HL-60 (cell line): ENCODE measurements at regions not wholly inside any gene's neighbourhood (a gene's known extent, or its start where the extent isn't known, plus 50 kb on each side); places are given as distances from the start of the nearest gene placed in this dataset.
"Not testable (repeated sequence)": the region's sequence is repeated elsewhere in the genome, so short reads cannot be mapped to it uniquely, and the experiment has no call there.

Experiments
- DNase-seq, 2 experiments: peaks; one replicate each; pipeline ENCODE4 v3.0.0-alpha.2; 2010 to 2020; ENCODE audit warnings: low read depth in 1 of 2, low spot score in 1 of 2
- H3K27ac ChIP-seq: fragments of 250-450 bp; sonication (Bioruptor Pico); replicated peaks from 2 replicates; pipeline ENCODE4 v1.5.1; 2020; ENCODE audit warnings: mild to moderate bottlenecking, moderate library complexity
- H3K27me3 ChIP-seq: fragments of 250-450 bp; sonication (Bioruptor Pico); 2 replicates; pipeline ENCODE4 v1.5.1; 2021; ENCODE audit warnings: mild to moderate bottlenecking, moderate library complexity; ENCODE audit not compliant: insufficient read depth, poor library complexity, severe bottlenecking
- H3K4me3 ChIP-seq: replicated peaks from 2 replicates; pipeline ENCODE4 v1.5.1; 2011; ENCODE audit warnings: mild to moderate bottlenecking, control low read depth, low read length; ENCODE audit not compliant: insufficient read depth
- CTCF ChIP-seq: IDR thresholded peaks from one replicate; pipeline ENCODE4 v1.5.1; 2011; ENCODE audit warnings: low read length, control low read depth, inconsistent platforms; ENCODE audit not compliant: insufficient read depth
- GABPA ChIP-seq: IDR thresholded peaks from 2 replicates; pipeline ENCODE4 v1.6.1; 2012; ENCODE audit warnings: low read depth
- POLR2AphosphoS5 ChIP-seq: IDR thresholded peaks from 2 replicates; pipeline ENCODE4 v1.6.1; 2012; ENCODE audit warnings: low read depth
- REST ChIP-seq: IDR thresholded peaks from 2 replicates; pipeline ENCODE4 v1.6.1; 2012; ENCODE audit warnings: low read depth; ENCODE audit not compliant: insufficient replicate concordance
- SPI1 ChIP-seq: IDR thresholded peaks from 2 replicates; pipeline ENCODE4 v1.6.1; 2012; ENCODE audit warnings: low read depth, mild to moderate bottlenecking, borderline replicate concordance

GRCh38 chr7:136446751-136447150 lies 421.7 kb upstream of the CHRM2 start:
- no peak overlapping the region for H3K4me3 ChIP-seq
- TF ChIP-seq REST, result no peak
- no peak for TF ChIP-seq CTCF
- no peak for TF ChIP-seq GABPA
- TF ChIP-seq POLR2AphosphoS5, result no peak
- TF ChIP-seq SPI1, result no peak
- H3K27me3 ChIP-seq, result no peaks in the 10 kb centered on the region
- H3K27ac ChIP-seq, result no peak overlapping the region
- no peak for DNase-seq

GRCh38 chr7:136441835-136442234 lies 426.6 kb upstream of the CHRM2 start:
- no peak for TF ChIP-seq POLR2AphosphoS5
- TF ChIP-seq SPI1, result no peak
- no peak for TF ChIP-seq CTCF
- no peak overlapping the region for H3K27ac ChIP-seq
- no peak for DNase-seq
- no peaks in the 10 kb centered on the region for H3K27me3 ChIP-seq
- H3K4me3 ChIP-seq, result no peak overlapping the region

- not testable (repeated sequence) for H3K27me3 ChIP-seq, H3K4me3 ChIP-seq, H3K27ac ChIP-seq, DNase-seq
These were observed 436.7 kb upstream of the CHRM2 start for GRCh38 chr7:136431736-136432135.

GRCh38 chr7:136424058-136424457 lies 444.4 kb upstream of the CHRM2 start:
- H3K27me3 ChIP-seq, result no peaks in the 10 kb centered on the region
- no peak for DNase-seq

GRCh38 chr7:136419740-136420139 lies 442.6 kb upstream of the MTPN start:
- not testable (repeated sequence) for H3K4me3 ChIP-seq, H3K27me3 ChIP-seq, DNase-seq, H3K27ac ChIP-seq

More at GRCh38 chr7:136424058-136424457, 444.4 kb upstream of the CHRM2 start:
- Histone ChIP-seq H3K4me3 (no peak overlapping the region), H3K27ac (no peak overlapping the region)
- 0 out of 2 replicates have a peak, but pooled peaks have one; percentile 14 for TF ChIP-seq SPI1
- no peak for TF ChIP-seq REST
- TF ChIP-seq CTCF, result no peak
- TF ChIP-seq POLR2AphosphoS5, result no peak
- no peak for TF ChIP-seq GABPA
